ENCODE measurements at regions not wholly inside any gene's neighbourhood (a gene's known extent, or its start where the extent isn't known, plus 50 kb on each side); places are given as distances from the start of the nearest gene placed in this dataset.
A peak's percentile ranks its signal among the peaks of the same experiment; 100 is the strongest.
"Not testable (repeated sequence)": the region's sequence is repeated elsewhere in the genome, so short reads cannot be mapped to it uniquely, and the experiment has no call there.

GRCh38 chr1:94678202-94678848, 136.8 kb upstream of the F3 start:
- H3K27ac Mint-ChIP-seq, result no peak overlapping the region
- no peaks in the 10 kb centered on the region for H3K36me3 Mint-ChIP-seq
- no peak overlapping the region for H3K4me3 Mint-ChIP-seq
- no peaks in the 10 kb centered on the region for H3K4me1 Mint-ChIP-seq
- H3K9me3 Mint-ChIP-seq, result no peaks in the 10 kb centered on the region
- H3K27me3 Mint-ChIP-seq, result peaks cover 6% of the 10 kb centered on the region

- Mint-ChIP-seq H3K27ac (no peak overlapping the region), H3K4me1 (no peaks in the 10 kb centered on the region), H3K4me3 (no peak overlapping the region), H3K36me3 (no peaks in the 10 kb centered on the region), H3K27me3 (peaks cover 3% of the 10 kb centered on the region), H3K9me3 (no peaks in the 10 kb centered on the region)
These were observed 136.2 kb upstream of the F3 start for GRCh38 chr1:94677714-94678113.

- H3K4me3 Mint-ChIP-seq, result no peak overlapping the region
- H3K27ac Mint-ChIP-seq, result no peak overlapping the region
- no peaks in the 10 kb centered on the region for H3K36me3 Mint-ChIP-seq
- peaks cover 3% of the 10 kb centered on the region for H3K27me3 Mint-ChIP-seq
- no peaks in the 10 kb centered on the region for H3K4me1 Mint-ChIP-seq
- H3K9me3 Mint-ChIP-seq, result no peaks in the 10 kb centered on the region
These were observed 135.5 kb upstream of the F3 start for GRCh38 chr1:94677087-94677486.

- peaks cover 3% of the 10 kb centered on the region for H3K27me3 Mint-ChIP-seq
- H3K27ac Mint-ChIP-seq, result no peak overlapping the region
- no peaks in the 10 kb centered on the region for H3K36me3 Mint-ChIP-seq
- H3K4me3 Mint-ChIP-seq, result no peak overlapping the region
- no peaks in the 10 kb centered on the region for H3K4me1 Mint-ChIP-seq
- no peaks in the 10 kb centered on the region for H3K9me3 Mint-ChIP-seq
These were observed 135.1 kb upstream of the F3 start for GRCh38 chr1:94676686-94677085.

GRCh38 chr1:94675373-94675772, 133.8 kb upstream of the F3 start:
- H3K4me1 Mint-ChIP-seq, result no peaks in the 10 kb centered on the region
- peaks cover 3% of the 10 kb centered on the region for H3K27me3 Mint-ChIP-seq
- H3K4me3 Mint-ChIP-seq, result no peak overlapping the region
- H3K36me3 Mint-ChIP-seq, result no peaks in the 10 kb centered on the region
- H3K9me3 Mint-ChIP-seq, result no peaks in the 10 kb centered on the region
- H3K27ac Mint-ChIP-seq, result no peak overlapping the region

GRCh38 chr1:94674876-94675275, 133.3 kb upstream of the F3 start:
- Mint-ChIP-seq H3K4me1 (no peaks in the 10 kb centered on the region), H3K27ac (no peak overlapping the region), H3K9me3 (no peaks in the 10 kb centered on the region), H3K4me3 (no peak overlapping the region), H3K36me3 (no peaks in the 10 kb centered on the region), H3K27me3 (peaks cover 3% of the 10 kb centered on the region)

- no peak overlapping the region for H3K4me3 Mint-ChIP-seq
- H3K36me3 Mint-ChIP-seq, result no peaks in the 10 kb centered on the region
- no peak overlapping the region for H3K27ac Mint-ChIP-seq
- H3K27me3 Mint-ChIP-seq, result peaks cover 3% of the 10 kb centered on the region
- H3K9me3 Mint-ChIP-seq, result no peaks in the 10 kb centered on the region
- H3K4me1 Mint-ChIP-seq, result no peaks in the 10 kb centered on the region
These were observed 131.4 kb upstream of the F3 start for GRCh38 chr1:94672934-94673333.

- Mint-ChIP-seq H3K27ac (no peak overlapping the region), H3K27me3 (peaks cover 2% of the 10 kb centered on the region), H3K9me3 (no peaks in the 10 kb centered on the region), H3K4me3 (no peak overlapping the region), H3K36me3 (no peaks in the 10 kb centered on the region), H3K4me1 (no peaks in the 10 kb centered on the region)
These were observed 130.4 kb upstream of the F3 start for GRCh38 chr1:94672001-94672400.

GRCh38 chr1:94670273-94670672, 128.7 kb upstream of the F3 start:
- H3K4me1 Mint-ChIP-seq, result no peaks in the 10 kb centered on the region
- no peak overlapping the region for H3K4me3 Mint-ChIP-seq
- no peaks in the 10 kb centered on the region for H3K9me3 Mint-ChIP-seq
- no peak overlapping the region for H3K27ac Mint-ChIP-seq
- H3K27me3 Mint-ChIP-seq, result peaks cover 2% of the 10 kb centered on the region
- H3K36me3 Mint-ChIP-seq, result no peaks in the 10 kb centered on the region

GRCh38 chr1:94669198-94669597, 127.6 kb upstream of the F3 start:
- no peaks in the 10 kb centered on the region for H3K4me1 Mint-ChIP-seq
- no peak overlapping the region for H3K4me3 Mint-ChIP-seq
- H3K27ac Mint-ChIP-seq, result no peak overlapping the region
- H3K36me3 Mint-ChIP-seq, result no peaks in the 10 kb centered on the region
- H3K27me3 Mint-ChIP-seq, result peaks cover 4% of the 10 kb centered on the region
- no peaks in the 10 kb centered on the region for H3K9me3 Mint-ChIP-seq

- no peaks in the 10 kb centered on the region for H3K9me3 Mint-ChIP-seq
- H3K4me3 Mint-ChIP-seq, result no peak overlapping the region
- H3K27ac Mint-ChIP-seq, result no peak overlapping the region
- peaks cover 4% of the 10 kb centered on the region for H3K27me3 Mint-ChIP-seq
- no peaks in the 10 kb centered on the region for H3K36me3 Mint-ChIP-seq
- no peaks in the 10 kb centered on the region for H3K4me1 Mint-ChIP-seq
These were observed 127.0 kb upstream of the F3 start for GRCh38 chr1:94668528-94668927.

GRCh38 chr1:94667818-94668217, 126.3 kb upstream of the F3 start:
- Mint-ChIP-seq H3K27ac (no peak overlapping the region), H3K27me3 (peaks cover 4% of the 10 kb centered on the region), H3K36me3 (no peaks in the 10 kb centered on the region), H3K4me1 (no peaks in the 10 kb centered on the region), H3K9me3 (no peaks in the 10 kb centered on the region), H3K4me3 (peak overlapping the region in 1 of 4 donors; percentile 57)

- H3K4me1 Mint-ChIP-seq, result no peaks in the 10 kb centered on the region
- peaks cover 5% of the 10 kb centered on the region for H3K27me3 Mint-ChIP-seq
- H3K27ac Mint-ChIP-seq, result no peak overlapping the region
- H3K4me3 Mint-ChIP-seq, result no peak overlapping the region
- H3K36me3 Mint-ChIP-seq, result no peaks in the 10 kb centered on the region
- no peaks in the 10 kb centered on the region for H3K9me3 Mint-ChIP-seq
These were observed 125.2 kb upstream of the F3 start for GRCh38 chr1:94666797-94667196.

GRCh38 chr1:94661431-94661932, 119.9 kb upstream of the F3 start:
- H3K27me3 Mint-ChIP-seq, result peaks cover 4% of the 10 kb centered on the region
- no peak overlapping the region for H3K27ac Mint-ChIP-seq
- no peaks in the 10 kb centered on the region for H3K4me1 Mint-ChIP-seq
- H3K36me3 Mint-ChIP-seq, result no peaks in the 10 kb centered on the region
- H3K4me3 Mint-ChIP-seq, result no peak overlapping the region
- H3K9me3 Mint-ChIP-seq, result no peaks in the 10 kb centered on the region

GRCh38 chr1:94660994-94661393, 119.4 kb upstream of the F3 start:
- Mint-ChIP-seq H3K9me3 (no peaks in the 10 kb centered on the region), H3K4me1 (no peaks in the 10 kb centered on the region), H3K27ac (no peak overlapping the region), H3K36me3 (no peaks in the 10 kb centered on the region), H3K27me3 (peaks cover 4% of the 10 kb centered on the region), H3K4me3 (no peak overlapping the region)

GRCh38 chr1:94660258-94660657, 118.7 kb upstream of the F3 start:
- Mint-ChIP-seq H3K36me3 (no peaks in the 10 kb centered on the region), H3K4me3 (no peak overlapping the region), H3K27me3 (peaks cover 4% of the 10 kb centered on the region), H3K27ac (no peak overlapping the region), H3K4me1 (no peaks in the 10 kb centered on the region), H3K9me3 (no peaks in the 10 kb centered on the region)

GRCh38 chr1:94659202-94659601, 117.6 kb upstream of the F3 start:
- H3K4me1 Mint-ChIP-seq, H3K27ac Mint-ChIP-seq, H3K4me3 Mint-ChIP-seq, H3K9me3 Mint-ChIP-seq, H3K27me3 Mint-ChIP-seq, H3K36me3 Mint-ChIP-seq: not testable (repeated sequence)

All from IgD-negative memory B cell (primary cell).